ENCODE measurements at regions not wholly inside any gene's neighbourhood (a gene's known extent, or its start where the extent isn't known, plus 50 kb on each side); places are given as distances from the start of the nearest gene placed in this dataset.
"Not testable (repeated sequence)": the region's sequence is repeated elsewhere in the genome, so short reads cannot be mapped to it uniquely, and the experiment has no call there.

- Mint-ChIP-seq H3K27me3 (peaks cover 8% of the 10 kb centered on the region), H3K9me3 (peaks cover 2% of the 10 kb centered on the region), H3K27ac (no peak overlapping the region), H3K36me3 (no peaks in the 10 kb centered on the region), H3K4me3 (no peak overlapping the region), H3K4me1 (peaks cover 14% of the 10 kb centered on the region)
- POLR2A ChIA-PET: no interaction called here
- ATAC-seq (ENCODE audit: low read depth) (no peak), DNase-seq (no peak)
Measured at GRCh38 chr13:44146138-44146537, 227.5 kb upstream of the SERP2 start.

DNA sequence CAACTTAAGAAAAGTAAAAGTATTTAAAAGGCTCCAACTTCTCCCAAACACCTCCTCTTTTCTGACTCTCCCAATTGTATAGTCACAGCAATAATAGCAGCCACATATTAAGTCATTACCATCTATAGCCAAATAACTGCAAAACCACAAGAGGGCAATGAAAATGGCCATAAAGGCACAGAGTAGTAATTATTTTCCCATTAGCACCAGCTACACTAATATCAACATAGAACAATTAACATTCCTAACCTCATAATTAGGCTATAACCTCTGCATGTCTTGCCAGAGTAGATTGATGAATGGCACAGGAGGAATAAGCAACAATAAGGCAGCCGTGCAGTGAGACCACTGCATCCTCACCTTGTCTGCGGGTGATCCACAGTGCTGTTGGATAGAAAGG lies 226.4 kb upstream of the SERP2 start:
- Mint-ChIP-seq H3K4me3 (no peak overlapping the region), H3K4me1 (peaks cover 9% of the 10 kb centered on the region), H3K27me3 (peaks cover 6% of the 10 kb centered on the region), H3K36me3 (no peaks in the 10 kb centered on the region), H3K9me3 (peaks cover 2% of the 10 kb centered on the region), H3K27ac (no peak overlapping the region)
- POLR2A ChIA-PET: no interaction called here
- DNase-seq (no peak), ATAC-seq (ENCODE audit: low read depth) (no peak)

DNA sequence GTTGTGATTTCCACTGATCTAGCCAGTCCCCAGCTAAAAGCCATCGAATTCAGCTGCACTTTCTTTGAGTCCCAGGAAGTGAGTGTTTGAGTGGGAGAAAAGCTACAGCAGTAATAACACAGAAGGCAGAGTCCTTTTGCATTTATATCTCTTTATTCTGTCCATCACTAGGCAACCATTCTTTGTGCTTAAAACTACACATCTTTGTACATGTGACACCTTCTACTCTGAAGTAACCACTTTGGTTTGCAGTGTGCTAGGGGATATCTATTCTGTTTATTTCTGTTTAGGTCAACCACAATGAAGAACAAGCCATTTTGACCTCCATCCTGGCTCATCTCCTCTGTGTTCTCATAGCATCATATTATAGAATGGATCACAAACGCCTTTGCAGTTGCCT lies 226.0 kb upstream of the SERP2 start:
- H3K9me3 Mint-ChIP-seq: peaks cover 2% of the 10 kb centered on the region
- DNase-seq (no peak), ATAC-seq (ENCODE audit: low read depth) (no peak)
- peaks cover 5% of the 10 kb centered on the region for H3K27me3 Mint-ChIP-seq
- no peak overlapping the region for H3K27ac Mint-ChIP-seq
- POLR2A ChIA-PET: no interaction called here
- no peak overlapping the region for H3K4me3 Mint-ChIP-seq
- H3K4me1 Mint-ChIP-seq: peaks cover 4% of the 10 kb centered on the region
- H3K36me3 Mint-ChIP-seq: no peaks in the 10 kb centered on the region

DNA sequence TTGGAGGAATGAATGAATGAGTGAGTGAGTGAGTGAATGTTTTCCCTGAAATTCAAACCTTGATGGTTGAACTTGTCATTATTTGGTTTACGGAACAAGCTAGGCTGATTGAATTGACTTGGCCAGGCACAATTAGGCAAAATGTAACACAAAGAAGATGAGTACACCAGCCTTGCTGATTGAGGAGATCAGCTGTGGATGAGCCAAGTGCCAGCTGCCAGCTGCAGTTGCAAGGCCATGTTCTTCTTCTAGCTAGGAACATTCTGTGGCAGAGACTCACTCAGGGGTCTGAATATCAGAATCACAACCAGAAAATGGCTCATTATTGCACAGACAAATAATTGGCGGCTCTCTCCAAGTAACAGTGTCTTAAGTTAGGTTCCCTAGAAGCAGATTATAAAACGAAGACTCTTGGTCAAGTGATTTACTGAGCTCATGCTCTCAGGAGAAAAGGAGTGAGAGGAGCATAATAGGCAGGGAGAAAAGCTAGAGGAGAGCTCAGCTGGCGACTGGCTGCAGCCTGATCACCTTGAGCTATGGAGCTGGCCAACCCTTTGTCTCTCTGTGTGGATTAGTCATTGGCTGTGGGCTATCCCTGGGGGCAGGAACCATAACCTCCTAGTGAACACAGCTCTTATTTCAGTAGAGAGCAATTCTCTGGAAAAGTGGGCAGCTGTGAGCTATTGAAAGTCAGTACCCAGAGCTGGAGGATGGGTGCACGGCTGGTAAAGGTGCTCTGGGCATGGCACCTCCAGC lies 225.3 kb upstream of the SERP2 start:
- no peak overlapping the region for H3K27ac Mint-ChIP-seq
- H3K27me3 Mint-ChIP-seq: peaks cover 5% of the 10 kb centered on the region
- H3K4me1 Mint-ChIP-seq: peaks cover 3% of the 10 kb centered on the region

DNA sequence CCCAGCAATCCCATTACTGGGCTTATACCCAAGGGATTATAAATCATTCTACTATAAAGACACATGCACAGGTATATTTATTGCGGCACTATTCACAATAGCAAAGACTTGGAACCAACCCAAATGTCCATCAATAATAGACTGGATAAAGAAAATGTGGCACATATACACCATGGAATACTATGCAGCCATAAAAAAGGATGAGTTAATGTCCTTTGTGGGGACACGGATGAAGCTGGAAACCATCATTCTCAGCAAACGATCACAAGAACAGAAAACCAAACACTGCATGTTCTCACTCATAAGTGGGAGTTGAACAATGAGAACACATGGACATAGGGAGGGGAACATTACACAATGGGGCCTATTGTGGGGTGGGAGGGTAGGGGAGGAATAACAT lies 224.4 kb upstream of the SERP2 start:
- H3K9me3 Mint-ChIP-seq; H3K27me3 Mint-ChIP-seq; POLR2A ChIA-PET; H3K4me3 Mint-ChIP-seq; ATAC-seq (ENCODE audit: low read depth); H3K4me1 Mint-ChIP-seq; H3K36me3 Mint-ChIP-seq; H3K27ac Mint-ChIP-seq; DNase-seq: not testable (repeated sequence)

More for the DNA sequence above, 225.3 kb upstream of the SERP2 start:
- H3K36me3 Mint-ChIP-seq: no peaks in the 10 kb centered on the region
- peaks cover 2% of the 10 kb centered on the region for H3K9me3 Mint-ChIP-seq
- DNase-seq: no peak
- H3K4me3 Mint-ChIP-seq: no peak overlapping the region
- POLR2A ChIA-PET: no interaction called here
- ATAC-seq (ENCODE audit: low read depth): no peak

DNA sequence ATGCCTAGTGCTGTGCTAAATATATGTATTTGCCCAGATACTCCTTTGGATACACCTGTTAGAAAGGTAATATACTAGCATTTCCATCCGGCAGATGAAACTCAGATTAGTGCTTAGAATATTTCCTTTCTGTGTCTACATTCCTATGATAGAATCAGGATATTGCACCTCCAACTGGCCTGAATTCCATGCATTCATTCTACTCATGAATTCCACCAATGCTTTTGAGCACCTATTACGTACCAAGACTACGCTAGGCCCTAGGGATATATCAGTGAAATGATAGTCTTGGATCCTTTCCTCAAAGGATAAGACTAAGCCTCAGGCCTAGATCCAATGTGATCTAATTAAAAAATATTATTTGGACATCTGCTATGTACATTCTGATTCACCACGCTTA lies 223.8 kb upstream of the SERP2 start:
- H3K4me1 Mint-ChIP-seq: peaks cover 3% of the 10 kb centered on the region
- H3K36me3 Mint-ChIP-seq: no peaks in the 10 kb centered on the region
- POLR2A ChIA-PET: no interaction called here
- peaks cover 2% of the 10 kb centered on the region for H3K9me3 Mint-ChIP-seq
- H3K4me3 Mint-ChIP-seq: no peak overlapping the region
- H3K27me3 Mint-ChIP-seq: peaks cover 5% of the 10 kb centered on the region
- no peak overlapping the region for H3K27ac Mint-ChIP-seq
- DNase-seq: no peak
- no peak for ATAC-seq (ENCODE audit: low read depth)

DNA sequence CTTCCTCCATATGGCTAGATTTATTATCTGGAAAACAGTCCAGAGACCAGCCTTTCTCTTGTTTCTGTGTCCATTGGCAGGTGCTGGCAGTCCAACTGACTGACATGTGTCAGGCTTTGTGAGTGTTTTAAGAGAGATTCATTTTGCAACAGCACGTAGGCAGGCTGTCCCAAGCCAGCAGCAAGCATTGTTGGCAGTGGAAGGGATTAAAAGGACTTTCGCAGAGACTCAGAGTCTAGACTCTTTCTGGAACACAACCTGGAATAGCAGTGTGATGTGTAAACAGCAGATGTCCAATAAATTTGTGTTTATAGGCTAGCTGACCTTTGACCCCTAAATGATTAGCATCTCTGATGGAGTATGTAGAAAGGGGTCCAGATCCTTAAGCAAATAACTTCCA lies 222.2 kb upstream of the SERP2 start:
- POLR2A ChIA-PET: no interaction called here
- Mint-ChIP-seq H3K27me3 (peaks cover 2% of the 10 kb centered on the region), H3K9me3 (no peaks in the 10 kb centered on the region), H3K27ac (no peak overlapping the region), H3K36me3 (no peaks in the 10 kb centered on the region), H3K4me3 (no peak overlapping the region), H3K4me1 (no peaks in the 10 kb centered on the region)
- ATAC-seq (ENCODE audit: low read depth) (no peak), DNase-seq (no peak)

GRCh38 chr13:44153496-44153895 lies 220.1 kb upstream of the SERP2 start:
- POLR2A ChIA-PET: no interaction called here
- H3K4me1 Mint-ChIP-seq: no peaks in the 10 kb centered on the region
- no peaks in the 10 kb centered on the region for H3K36me3 Mint-ChIP-seq
- DNase-seq (no peak), ATAC-seq (ENCODE audit: low read depth) (no peak)
- H3K27ac Mint-ChIP-seq: no peak overlapping the region
- H3K27me3 Mint-ChIP-seq: peaks cover 2% of the 10 kb centered on the region
- H3K4me3 Mint-ChIP-seq: no peak overlapping the region
- H3K9me3 Mint-ChIP-seq: no peaks in the 10 kb centered on the region

GRCh38 chr13:44155422-44156293 lies 218.0 kb upstream of the SERP2 start:
- H3K9me3 Mint-ChIP-seq: no peaks in the 10 kb centered on the region
- no peak overlapping the region for H3K27ac Mint-ChIP-seq
- no peaks in the 10 kb centered on the region for H3K4me1 Mint-ChIP-seq
- DNase-seq (no peak), ATAC-seq (ENCODE audit: low read depth) (no peak)
- H3K4me3 Mint-ChIP-seq: no peak overlapping the region
- H3K27me3 Mint-ChIP-seq: no peaks in the 10 kb centered on the region
- no peaks in the 10 kb centered on the region for H3K36me3 Mint-ChIP-seq
- POLR2A ChIA-PET: no interaction called here

DNA sequence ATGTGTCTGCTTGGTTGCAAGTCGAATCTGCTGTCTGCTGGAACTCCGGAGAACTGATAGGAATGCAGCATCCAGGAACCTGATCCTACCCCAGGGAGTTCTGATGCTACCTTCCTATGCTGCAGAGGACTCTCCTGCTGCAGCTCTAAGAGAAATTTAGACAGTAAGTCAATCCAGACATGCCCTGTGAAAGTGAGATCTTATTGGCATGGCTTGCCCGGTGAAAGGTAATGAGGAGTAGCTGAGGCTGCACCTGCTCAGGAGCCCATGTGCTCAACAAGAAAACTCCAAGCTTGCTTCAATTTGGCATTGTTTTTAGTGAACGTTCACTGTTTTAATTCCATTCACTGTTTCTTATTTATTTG lies 217.3 kb upstream of the SERP2 start:
- no peak for DNase-seq
- Mint-ChIP-seq H3K9me3 (no peaks in the 10 kb centered on the region), H3K4me1 (no peaks in the 10 kb centered on the region), H3K27me3 (no peaks in the 10 kb centered on the region), H3K27ac (no peak overlapping the region), H3K36me3 (no peaks in the 10 kb centered on the region), H3K4me3 (no peak overlapping the region)
- POLR2A ChIA-PET: no interaction called here
- ATAC-seq (ENCODE audit: low read depth): no peak

- no peaks in the 10 kb centered on the region for H3K27me3 Mint-ChIP-seq
- DNase-seq (no peak), ATAC-seq (ENCODE audit: low read depth) (no peak)
- H3K9me3 Mint-ChIP-seq: no peaks in the 10 kb centered on the region
- no peaks in the 10 kb centered on the region for H3K4me1 Mint-ChIP-seq
- POLR2A ChIA-PET: no interaction called here
- no peak overlapping the region for H3K27ac Mint-ChIP-seq
- H3K36me3 Mint-ChIP-seq: no peaks in the 10 kb centered on the region
- H3K4me3 Mint-ChIP-seq: no peak overlapping the region
Measured at GRCh38 chr13:44157606-44158005, 216.0 kb upstream of the SERP2 start.

- no peak overlapping the region for H3K4me3 Mint-ChIP-seq
- no peaks in the 10 kb centered on the region for H3K4me1 Mint-ChIP-seq
- no peaks in the 10 kb centered on the region for H3K36me3 Mint-ChIP-seq
- ATAC-seq (ENCODE audit: low read depth) (no peak), DNase-seq (no peak)
- POLR2A ChIA-PET: no interaction called here
- H3K9me3 Mint-ChIP-seq: no peaks in the 10 kb centered on the region
- H3K27ac Mint-ChIP-seq: no peak overlapping the region
- H3K27me3 Mint-ChIP-seq: no peaks in the 10 kb centered on the region
Measured at GRCh38 chr13:44158098-44158521, 215.5 kb upstream of the SERP2 start.

DNA sequence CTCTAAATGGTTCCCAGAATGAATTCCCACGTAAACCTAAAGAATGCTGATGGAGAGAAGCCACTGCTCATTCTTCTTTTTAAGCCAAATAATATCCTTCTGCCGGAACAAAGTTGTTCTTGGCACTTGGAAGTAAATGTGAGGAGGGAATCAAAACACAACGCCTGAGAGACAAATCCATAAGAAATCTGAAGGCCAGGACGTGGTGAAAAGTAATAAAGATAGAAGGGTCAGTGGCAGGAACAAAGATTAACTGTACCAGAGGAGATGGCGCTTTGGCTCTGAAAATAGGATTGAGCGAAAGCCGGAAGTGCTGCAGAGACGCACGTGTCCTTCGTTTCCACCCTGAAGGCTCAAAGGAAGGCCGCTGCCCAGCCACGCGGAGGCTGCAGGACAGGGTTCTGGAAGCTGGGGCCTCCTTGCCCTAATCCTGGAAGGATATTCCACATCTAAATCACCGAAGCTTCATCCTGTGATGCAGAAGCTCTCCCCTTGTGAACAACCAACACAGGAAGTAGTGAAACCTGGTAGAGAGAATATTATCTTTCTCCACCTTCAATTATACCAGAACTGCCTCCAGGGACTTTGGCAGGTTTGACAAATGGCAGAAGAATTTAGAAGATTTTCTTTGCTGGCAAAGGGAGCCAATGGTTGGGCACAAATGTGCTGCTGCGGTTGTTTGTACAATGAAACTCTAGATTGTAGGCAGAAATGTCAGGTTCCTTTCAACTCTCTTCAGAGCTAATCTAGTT lies 214.6 kb upstream of the SERP2 start:
- DNase-seq (no peak), ATAC-seq (ENCODE audit: low read depth) (no peak)
- H3K4me1 Mint-ChIP-seq: no peaks in the 10 kb centered on the region
- no peaks in the 10 kb centered on the region for H3K36me3 Mint-ChIP-seq
- POLR2A ChIA-PET: no interaction called here
- no peaks in the 10 kb centered on the region for H3K27me3 Mint-ChIP-seq
- H3K4me3 Mint-ChIP-seq: no peak overlapping the region
- H3K27ac Mint-ChIP-seq: no peak overlapping the region
- H3K9me3 Mint-ChIP-seq: no peaks in the 10 kb centered on the region

All from activated naive CD8-positive, alpha-beta T cell treated with anti-CD3 and anti-CD28 coated beads, Interleukin-2, amount 10 ng/mL, durations not matched to agents 7 days and 5 days (primary cell).